Stimulated activated CD4-positive, alpha-beta T cell treated with anti-CD3 and anti-CD28 coated beads, Interleukin-4, amount 100 ng/mL, for 4 hours (primary cell): ENCODE measurements at regions not wholly inside any gene's neighbourhood (a gene's known extent, or its start where the extent isn't known, plus 50 kb on each side); places are given as distances from the start of the nearest gene placed in this dataset.
A peak's percentile ranks its signal among the peaks of the same experiment; 100 is the strongest.

Source experiments
- DNase-seq, 2 experiments: peaks; one replicate each; pipeline ENCODE4 v3.0.0-alpha.2; 2020

- DNase-seq: no peak
These were observed 116.5 kb downstream of the ELAPOR2 start for GRCh38 chr7:86942995-86943394.

DNA sequence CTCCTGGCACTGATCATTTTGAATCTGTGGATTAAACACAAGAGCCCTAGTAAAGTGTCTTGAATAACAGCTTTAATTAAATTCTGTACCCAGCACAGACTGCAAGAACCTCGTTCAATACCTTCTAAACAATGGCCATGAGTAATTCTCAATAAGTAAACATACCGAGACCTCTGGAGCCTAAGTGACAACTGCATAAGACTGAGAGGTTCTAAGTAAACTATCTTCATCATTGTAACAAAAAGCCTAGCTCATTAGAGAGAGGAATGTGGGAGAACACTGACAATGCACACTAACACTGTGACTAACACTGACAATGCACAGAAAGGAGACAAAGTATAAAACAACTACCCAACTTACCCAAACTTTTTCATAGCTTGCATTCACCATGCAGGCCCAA is 117.4 kb downstream of the ELAPOR2 start:
- DNase-seq: no peak

DNA sequence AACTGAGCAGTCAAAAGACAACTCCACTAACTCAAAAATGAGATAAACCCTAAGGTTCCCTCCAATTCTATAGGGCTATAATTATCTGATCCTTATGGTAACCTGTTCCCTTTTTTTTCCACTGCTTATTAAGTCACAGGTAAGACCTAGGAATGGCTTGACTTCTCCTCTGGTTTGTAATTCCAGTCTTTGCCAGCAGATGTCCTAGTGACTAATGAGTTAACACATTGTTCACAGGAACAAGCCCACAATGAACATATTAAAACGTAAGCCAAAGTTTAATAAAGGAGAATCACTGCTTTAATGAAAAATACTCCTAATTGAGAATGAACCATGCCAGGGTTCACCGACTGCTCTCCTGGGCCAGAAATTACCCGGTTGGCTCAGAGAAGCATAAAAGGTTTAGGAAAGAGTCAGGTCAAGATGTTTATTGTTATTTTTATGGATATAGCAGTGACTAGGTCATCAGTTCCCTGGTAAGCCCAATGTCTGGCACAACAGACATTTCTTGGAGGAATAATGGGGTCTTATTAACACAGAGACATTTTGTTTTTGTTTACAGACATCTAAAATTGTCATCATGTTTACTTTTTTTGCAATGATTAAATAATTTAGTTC is 120.1 kb downstream of the ELAPOR2 start:
- DNase-seq: no peak

DNA sequence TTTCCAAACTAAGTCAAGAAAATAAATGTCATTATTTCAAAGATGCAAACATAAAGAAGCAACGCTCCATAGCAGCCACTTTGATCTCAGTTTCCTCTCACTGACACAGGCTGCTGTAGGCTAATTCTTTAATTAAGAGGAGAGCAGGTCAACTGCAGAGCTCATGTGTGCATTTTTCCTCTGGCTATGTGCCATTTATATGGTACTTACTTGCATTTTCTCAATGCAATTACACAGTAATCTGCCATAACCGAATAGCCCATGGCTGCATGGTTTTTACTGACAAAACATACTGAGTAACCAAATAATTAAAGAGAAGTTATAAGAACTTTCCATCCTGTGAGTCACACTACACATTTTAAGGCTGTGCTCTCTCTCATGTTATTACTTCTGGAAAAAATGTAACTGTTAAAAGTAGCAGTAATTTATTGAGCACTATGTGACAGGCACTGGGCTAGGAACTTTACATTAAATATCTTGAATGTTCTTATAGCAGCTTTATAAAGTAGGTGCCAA is 122.0 kb downstream of the ELAPOR2 start:
- no peak for DNase-seq

DNA sequence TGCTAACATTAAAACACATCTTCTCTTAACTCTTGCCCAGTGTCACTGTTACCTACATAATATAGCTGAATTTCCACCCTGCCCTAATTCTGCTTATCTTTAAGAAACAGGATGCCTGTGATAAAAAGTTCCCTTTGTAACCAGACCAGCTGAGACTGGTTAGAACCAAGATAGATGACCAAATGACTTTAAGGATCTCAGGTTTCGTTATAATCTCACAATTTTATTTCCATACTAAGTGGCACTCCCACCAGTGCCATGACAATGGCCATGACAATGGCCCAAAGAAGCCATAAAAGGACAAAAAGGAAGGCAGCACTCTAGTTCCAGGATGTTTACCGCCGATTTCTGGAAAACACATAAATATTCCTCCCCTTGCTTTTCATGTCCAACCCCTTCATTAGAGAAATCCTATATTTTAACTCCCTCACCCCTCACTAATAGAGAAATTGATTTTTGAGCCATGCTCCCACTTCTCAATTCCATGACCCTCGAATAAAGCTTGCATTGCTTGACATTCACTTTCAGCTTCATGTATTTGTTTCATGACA is 126.1 kb downstream of the ELAPOR2 start:
- DNase-seq: no peak

DNA sequence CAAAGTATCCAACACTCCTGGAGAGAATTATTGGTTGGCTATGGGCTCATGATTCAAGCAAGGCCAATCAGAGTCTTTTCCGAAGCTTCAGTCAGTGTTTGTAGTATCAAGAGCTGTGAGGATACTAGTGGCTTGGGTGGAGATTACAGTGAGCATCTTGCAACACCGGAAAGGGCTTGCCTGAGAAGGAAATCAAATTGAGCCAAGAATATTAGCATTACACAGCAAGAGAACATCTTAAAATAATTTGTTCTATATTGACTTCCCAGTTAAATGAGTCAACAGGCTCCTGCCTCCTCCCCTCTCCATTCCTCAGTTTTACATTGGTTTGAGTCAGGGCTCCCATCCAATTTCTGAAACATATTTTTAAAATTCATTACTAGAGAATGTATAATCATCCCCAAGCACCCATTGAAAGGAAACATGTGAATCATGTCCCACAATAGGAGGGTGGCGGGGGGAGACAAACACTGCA is 127.4 kb downstream of the ELAPOR2 start:
- DNase-seq: no peak

GRCh38 chr7:86931439-86931838 is 128.0 kb downstream of the ELAPOR2 start:
- no peak for DNase-seq

GRCh38 chr7:86930554-86931307 is 128.7 kb downstream of the ELAPOR2 start:
- DNase-seq: no peak

- DNase-seq: no peak
These were observed 130.0 kb downstream of the ELAPOR2 start for GRCh38 chr7:86929293-86930109.

GRCh38 chr7:86928308-86928707 is 131.1 kb downstream of the ELAPOR2 start:
- no peak for DNase-seq

DNA sequence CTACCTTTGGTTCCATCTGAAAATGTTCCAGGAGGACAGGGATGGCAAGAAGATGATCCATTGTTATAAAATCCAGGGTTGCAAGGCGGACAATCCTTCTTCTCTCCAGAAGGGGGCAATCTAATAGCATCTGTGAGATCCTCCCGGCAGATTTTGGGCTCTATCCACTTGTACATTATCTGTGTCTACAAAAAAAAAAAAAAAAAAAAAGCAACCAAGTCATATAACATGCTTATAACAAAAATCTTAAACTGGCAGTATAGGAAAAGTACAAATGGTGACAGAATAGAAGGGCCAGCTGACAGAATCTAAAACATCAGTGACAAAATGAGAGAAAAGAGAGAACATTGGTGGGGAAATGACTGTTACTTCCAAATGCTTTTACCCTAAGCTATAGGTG is 132.7 kb downstream of the ELAPOR2 start:
- DNase-seq: peak in 1 of 2 experiments; percentile 4

DNA sequence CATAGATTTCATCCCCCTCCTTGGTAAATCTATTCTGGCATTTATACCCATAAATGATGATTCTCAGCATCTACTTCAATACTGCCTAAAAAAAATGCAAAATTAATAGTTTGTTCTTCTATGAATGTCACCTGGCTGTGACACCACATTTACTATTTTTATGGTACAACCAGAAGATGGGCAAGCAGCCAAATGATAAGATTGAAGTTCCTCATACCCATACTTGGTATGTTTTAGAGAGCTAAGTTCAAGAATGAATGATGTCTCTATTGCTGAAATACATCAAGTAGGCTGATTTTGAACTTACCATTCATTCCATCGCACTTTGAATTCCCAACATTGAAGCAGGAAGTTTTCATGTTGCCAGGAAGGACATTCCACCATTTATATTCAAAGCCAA is 134.2 kb downstream of the ELAPOR2 start:
- DNase-seq: no peak

DNA sequence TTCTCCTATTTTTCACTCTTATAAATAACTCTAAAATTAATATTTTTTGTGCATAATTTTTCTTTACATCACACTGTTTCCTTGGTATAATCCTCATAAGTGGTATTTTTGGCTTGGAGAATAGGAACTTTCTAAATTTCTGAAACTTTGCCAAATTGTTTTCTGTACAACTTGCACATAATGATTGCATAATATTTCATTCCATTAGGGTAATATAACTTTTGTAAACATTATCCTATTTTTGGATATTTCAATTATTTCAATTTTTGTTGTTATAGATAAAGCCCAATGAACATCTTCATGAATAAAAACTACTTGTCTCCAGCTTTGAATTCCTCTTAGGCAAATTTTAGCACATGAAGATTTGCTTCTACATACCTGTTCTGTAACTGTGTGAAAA is 135.9 kb downstream of the ELAPOR2 start:
- DNase-seq: no peak

DNA sequence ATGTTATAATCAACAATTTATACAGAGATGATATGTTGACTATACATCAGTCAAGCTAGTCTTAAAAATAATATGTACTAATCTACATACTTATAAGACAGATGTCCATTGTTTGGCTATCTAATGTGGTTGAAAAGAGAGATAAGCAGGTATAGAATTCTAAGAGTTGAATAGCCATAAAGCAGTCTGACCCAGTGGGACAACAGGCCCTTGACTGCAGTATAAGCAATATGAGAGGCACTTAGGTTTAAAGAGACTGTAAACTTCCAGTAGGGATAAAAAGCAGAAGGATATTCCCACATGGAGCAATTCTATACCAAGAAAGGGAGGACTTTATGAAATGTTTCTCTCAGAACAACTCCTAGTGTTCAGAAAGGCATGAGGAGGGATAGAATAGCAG is 139.3 kb downstream of the ELAPOR2 start:
- DNase-seq: no peak

- DNase-seq: no peak
These were observed 141.2 kb downstream of the ELAPOR2 start for GRCh38 chr7:86918245-86918644.

GRCh38 chr7:86916277-86916825 is 143.1 kb downstream of the ELAPOR2 start:
- DNase-seq: no peak

DNA sequence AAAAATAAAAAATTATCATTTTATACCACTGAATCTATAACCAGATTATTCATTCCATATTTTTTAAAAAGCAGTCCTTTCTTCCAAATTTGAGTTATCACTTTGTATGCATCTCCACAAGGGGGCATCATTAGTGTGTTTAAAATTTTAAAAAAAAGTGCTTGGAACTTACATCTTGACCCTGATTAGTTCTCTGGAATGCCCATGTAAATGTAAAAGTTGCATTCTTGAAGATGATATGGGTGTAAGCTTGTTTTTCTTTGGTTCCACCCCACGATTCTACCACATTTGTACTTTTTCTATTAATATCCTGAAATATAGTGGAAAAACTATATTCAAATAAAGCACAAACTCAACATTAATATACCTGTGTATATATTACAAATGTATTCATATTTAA is 144.9 kb downstream of the ELAPOR2 start:
- DNase-seq: no peak
